Gastroesophageal sphincter (tissue), 3 donors: ENCODE measurements at regions not wholly inside any gene's neighbourhood (a gene's known extent, or its start where the extent isn't known, plus 50 kb on each side); places are given as distances from the start of the nearest gene placed in this dataset.

Experiments used
- POLR2A ChIP-seq, 2 donors: fragments of 450-650 bp; IDR thresholded peaks; one replicate each; pipeline ENCODE4 v1.6.1; 2017; ENCODE audit warnings: antibody characterized with exemption in 2 of 2, mild to moderate bottlenecking in 2 of 2, moderate library complexity in 1 of 2
- POLR2AphosphoS5 ChIP-seq: sonication (generic); formaldehyde crosslinking; IDR thresholded peaks from one replicate; pipeline ENCODE4 v1.6.1; 2017; ENCODE audit warnings: antibody characterized with exemption
- TF ChIP-seq, protein P1 (sequence below), 4 experiments: fragments of 200-600 bp in 2 of 4; fragments of 450-650 bp in 2 of 4; sonication (generic) in 1 of 4; IDR thresholded peaks; one replicate each; pipeline ENCODE4 v1.5.1; 2017 to 2019; ENCODE audit warnings: antibody characterized with exemption in 4 of 4, mild to moderate bottlenecking in 2 of 4, moderate library complexity in 2 of 4

DNA sequence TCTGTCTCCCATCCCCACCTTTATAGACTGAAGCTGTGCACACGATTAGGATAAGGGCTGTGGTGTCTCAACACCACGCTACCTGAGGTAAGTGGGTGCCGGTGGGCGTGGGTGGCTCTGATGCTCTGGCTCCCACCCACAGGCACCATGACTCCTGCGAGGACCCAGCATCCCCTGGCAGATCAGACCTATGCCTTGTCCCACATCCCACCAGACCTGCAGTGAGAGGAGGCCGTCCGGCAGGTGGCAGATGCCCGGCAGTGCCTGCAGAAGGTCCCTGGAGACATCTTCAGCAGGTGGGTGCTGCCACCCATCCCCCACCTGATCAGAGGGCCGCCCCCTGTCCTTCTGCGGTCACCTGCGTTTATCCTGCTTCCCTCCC lies 104.4 kb upstream of the PRB2 start:
- TF ChIP-seq, protein P1, sequence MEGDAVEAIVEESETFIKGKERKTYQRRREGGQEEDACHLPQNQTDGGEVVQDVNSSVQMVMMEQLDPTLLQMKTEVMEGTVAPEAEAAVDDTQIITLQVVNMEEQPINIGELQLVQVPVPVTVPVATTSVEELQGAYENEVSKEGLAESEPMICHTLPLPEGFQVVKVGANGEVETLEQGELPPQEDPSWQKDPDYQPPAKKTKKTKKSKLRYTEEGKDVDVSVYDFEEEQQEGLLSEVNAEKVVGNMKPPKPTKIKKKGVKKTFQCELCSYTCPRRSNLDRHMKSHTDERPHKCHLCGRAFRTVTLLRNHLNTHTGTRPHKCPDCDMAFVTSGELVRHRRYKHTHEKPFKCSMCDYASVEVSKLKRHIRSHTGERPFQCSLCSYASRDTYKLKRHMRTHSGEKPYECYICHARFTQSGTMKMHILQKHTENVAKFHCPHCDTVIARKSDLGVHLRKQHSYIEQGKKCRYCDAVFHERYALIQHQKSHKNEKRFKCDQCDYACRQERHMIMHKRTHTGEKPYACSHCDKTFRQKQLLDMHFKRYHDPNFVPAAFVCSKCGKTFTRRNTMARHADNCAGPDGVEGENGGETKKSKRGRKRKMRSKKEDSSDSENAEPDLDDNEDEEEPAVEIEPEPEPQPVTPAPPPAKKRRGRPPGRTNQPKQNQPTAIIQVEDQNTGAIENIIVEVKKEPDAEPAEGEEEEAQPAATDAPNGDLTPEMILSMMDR (IDR thresholded peaks at IDR 0.05): no peak
- no peak for TF ChIP-seq POLR2AphosphoS5
- TF ChIP-seq POLR2A (IDR thresholded peaks at IDR 0.05): no peak
